ENCODE measurements at regions not wholly inside any gene's neighbourhood (a gene's known extent, or its start where the extent isn't known, plus 50 kb on each side); places are given as distances from the start of the nearest gene placed in this dataset.
"Not testable (repeated sequence)": the region's sequence is repeated elsewhere in the genome, so short reads cannot be mapped to it uniquely, and the experiment has no call there.

DNA sequence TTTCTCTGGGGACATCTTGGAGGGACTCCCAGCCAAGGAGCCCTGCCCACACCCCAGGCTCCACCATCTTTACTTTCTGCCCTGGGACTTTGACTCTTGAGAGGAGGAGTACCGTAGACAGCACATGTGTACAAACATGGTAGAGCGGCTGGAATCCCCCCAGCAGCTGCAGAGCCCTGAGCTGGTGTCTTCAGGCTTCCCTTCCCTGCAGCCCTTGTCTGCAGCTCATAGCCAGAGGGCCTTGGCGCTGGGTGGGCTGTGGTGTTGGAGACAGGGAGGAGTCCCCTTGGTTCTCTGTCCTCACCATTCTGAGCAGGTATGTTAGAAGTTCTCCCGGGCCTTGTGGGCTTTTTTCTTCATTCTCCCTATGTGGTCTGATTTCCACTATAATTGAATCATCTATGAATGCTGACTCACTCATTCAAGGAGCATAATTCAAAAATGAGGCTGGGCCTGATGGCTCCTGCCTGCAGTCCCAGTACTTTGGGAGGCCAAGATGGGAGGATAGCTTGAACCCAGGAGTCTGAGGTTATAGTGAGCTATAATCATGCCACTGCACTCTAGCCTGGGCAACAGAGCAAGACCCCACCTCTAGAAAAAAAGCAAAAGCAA is 97.8 kb upstream of the MEF2A start:
- no peaks in the 10 kb centered on the region for H3K27me3 ChIP-seq
- no peak overlapping the region for H3K27ac ChIP-seq
- no peak overlapping the region for H3K4me3 ChIP-seq
- H3K9me3 ChIP-seq = peaks cover 0 to 19% (median 0%) of the 10 kb centered on the region in 3 donors
- 75% methylated on average over 4 of the region's 4 CpGs; no CpG with 5 or more reads in 1 of the 2 donors for WGBS, 2 donors (ENCODE audit: low coverage in 1 of 2)
- H3K4me1 ChIP-seq = peaks cover 0 to 3% (median 0%) of the 10 kb centered on the region in 3 donors
- no peak for ATAC-seq
- TF ChIP-seq, protein P1, sequence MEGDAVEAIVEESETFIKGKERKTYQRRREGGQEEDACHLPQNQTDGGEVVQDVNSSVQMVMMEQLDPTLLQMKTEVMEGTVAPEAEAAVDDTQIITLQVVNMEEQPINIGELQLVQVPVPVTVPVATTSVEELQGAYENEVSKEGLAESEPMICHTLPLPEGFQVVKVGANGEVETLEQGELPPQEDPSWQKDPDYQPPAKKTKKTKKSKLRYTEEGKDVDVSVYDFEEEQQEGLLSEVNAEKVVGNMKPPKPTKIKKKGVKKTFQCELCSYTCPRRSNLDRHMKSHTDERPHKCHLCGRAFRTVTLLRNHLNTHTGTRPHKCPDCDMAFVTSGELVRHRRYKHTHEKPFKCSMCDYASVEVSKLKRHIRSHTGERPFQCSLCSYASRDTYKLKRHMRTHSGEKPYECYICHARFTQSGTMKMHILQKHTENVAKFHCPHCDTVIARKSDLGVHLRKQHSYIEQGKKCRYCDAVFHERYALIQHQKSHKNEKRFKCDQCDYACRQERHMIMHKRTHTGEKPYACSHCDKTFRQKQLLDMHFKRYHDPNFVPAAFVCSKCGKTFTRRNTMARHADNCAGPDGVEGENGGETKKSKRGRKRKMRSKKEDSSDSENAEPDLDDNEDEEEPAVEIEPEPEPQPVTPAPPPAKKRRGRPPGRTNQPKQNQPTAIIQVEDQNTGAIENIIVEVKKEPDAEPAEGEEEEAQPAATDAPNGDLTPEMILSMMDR (IDR thresholded peaks at IDR 0.05) = no peak
- no peak for TF ChIP-seq POLR2AphosphoS5 (IDR thresholded peaks at IDR 0.05)
- TF ChIP-seq POLR2A (IDR thresholded peaks at IDR 0.05) = no peak
- H3K36me3 ChIP-seq = no peaks in the 10 kb centered on the region

DNA sequence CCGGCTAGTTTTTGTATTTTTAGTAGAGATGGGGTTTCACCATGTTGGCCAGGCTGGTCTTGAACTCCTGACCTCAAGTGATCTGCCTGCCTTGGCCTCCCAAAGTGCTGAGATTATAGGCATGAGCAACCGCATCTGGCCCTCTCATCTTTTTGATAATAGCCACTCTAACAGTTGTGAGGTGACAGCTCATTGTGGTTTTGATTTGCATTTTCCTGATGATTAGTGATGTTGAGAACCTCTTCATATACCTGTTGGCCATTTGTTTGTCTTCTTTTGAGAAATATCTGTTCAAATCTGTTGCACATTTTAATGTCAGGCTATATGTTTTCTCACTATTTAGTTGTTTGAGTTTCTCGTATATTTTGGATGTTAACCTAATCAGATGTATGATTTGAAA is 95.6 kb upstream of the MEF2A start:
- H3K27ac ChIP-seq, H3K9me3 ChIP-seq, ATAC-seq, H3K36me3 ChIP-seq, H3K4me3 ChIP-seq, H3K27me3 ChIP-seq: not testable (repeated sequence)
- H3K4me1 ChIP-seq = peaks cover 0 to 24% (median 5%) of the 10 kb centered on the region in 3 donors
- WGBS, 2 donors (ENCODE audit: low coverage in 1 of 2) = 82 to 100% methylated on average over 2 of the region's 3 CpGs

DNA sequence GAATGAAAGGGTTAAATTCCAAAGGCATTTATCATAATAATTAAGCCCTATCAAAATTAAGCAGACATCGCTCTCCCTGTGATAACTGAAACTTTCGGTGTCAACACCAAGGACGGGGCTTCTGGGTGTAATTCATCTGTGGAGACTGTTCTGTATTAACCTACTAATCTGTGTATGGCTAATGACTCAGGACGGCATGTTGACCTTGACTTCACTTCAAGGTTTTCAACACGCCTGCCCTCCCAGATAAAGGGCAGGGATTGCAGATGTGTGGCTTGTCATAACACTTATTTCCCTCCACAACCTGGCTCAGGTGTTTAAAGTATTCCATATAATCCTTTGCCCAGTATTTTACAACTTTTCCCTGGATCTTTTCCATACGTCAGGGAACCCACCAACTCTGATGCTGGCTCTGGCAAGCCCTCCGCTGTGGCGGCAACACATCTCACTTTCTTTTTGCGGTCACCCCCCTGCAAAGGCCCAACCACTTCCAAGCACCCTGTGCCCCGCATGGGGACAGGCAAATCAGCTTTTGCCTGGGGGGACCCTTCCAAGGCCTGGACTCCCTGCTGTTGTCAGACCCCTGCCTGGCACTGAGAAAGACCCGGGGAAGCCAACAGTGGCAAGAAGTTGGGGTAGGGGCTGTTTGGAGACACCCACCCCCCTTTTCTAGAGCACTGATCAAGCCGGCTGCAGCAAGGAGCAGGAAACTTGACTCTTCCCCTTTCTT is 93.2 kb upstream of the MEF2A start:
- H3K27me3 ChIP-seq = no peaks in the 10 kb centered on the region
- no peak for ATAC-seq
- TF ChIP-seq POLR2A (IDR thresholded peaks at IDR 0.05) (no peak), EP300 (IDR thresholded peaks at IDR 0.05) (no peak), POLR2AphosphoS5 (IDR thresholded peaks at IDR 0.05) (no peak)
- TF ChIP-seq, protein P1 (IDR thresholded peaks at IDR 0.05) = no peak
- WGBS, 2 donors (ENCODE audit: low coverage in 1 of 2) = 70 to 89% methylated on average over 7 to 8 of the region's 12 CpGs
- H3K4me3 ChIP-seq = no peak overlapping the region
- H3K27ac ChIP-seq = no peak overlapping the region
- peaks cover 6 to 47% (median 26%) of the 10 kb centered on the region in 3 donors for H3K4me1 ChIP-seq
- H3K9me3 ChIP-seq = no peaks in the 10 kb centered on the region
- H3K36me3 ChIP-seq = no peaks in the 10 kb centered on the region

DNA sequence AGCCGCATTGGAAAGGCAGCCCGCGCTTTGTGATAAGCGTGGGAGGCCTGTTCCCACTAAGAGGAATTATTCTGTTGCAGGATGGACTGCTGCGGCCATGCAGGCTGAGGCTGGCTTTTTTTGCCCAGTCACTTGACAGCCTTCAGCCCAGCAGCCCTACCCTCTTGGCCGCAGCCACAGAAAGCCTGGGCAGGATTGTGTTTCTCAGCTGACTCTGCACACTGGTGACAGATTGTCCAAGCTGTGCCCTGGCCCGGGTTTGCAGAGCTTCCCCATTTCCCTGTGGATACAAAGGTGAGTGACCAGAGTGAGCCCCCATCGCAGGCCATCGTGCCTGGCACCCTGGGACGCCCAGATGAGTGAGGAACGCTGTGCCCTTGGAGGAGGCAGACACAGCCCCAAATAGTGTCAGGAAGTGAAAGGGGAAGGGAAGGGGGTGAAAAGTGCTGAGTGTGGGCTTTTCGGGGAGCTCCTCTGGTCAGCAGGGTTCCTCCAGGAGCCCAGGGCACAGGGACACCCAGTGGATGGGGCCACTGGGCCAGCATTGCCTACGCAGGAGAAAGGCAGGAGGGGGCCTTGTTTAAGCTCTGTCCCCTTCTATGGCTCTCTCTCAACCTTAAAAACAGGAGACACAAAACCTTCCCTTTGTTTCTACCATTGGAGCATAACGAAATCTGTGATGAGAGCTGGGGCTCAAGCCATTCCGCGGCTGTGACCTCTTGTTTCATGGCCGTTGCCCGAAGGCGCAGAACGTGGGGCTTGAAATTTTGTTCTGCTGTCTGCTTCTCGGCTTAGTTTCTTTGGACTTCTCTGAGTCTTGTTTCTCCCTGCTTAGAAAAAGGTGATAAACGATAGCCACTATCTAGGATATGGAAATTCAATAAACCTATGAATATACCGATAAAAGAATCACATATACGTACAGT is 91.5 kb upstream of the MEF2A start:
- TF ChIP-seq EP300 (IDR thresholded peaks at IDR 0.05) = no peak
- WGBS, 2 donors (ENCODE audit: low coverage in 1 of 2) = 73 to 88% methylated on average over 8 to 15 of the region's 24 CpGs

DNA sequence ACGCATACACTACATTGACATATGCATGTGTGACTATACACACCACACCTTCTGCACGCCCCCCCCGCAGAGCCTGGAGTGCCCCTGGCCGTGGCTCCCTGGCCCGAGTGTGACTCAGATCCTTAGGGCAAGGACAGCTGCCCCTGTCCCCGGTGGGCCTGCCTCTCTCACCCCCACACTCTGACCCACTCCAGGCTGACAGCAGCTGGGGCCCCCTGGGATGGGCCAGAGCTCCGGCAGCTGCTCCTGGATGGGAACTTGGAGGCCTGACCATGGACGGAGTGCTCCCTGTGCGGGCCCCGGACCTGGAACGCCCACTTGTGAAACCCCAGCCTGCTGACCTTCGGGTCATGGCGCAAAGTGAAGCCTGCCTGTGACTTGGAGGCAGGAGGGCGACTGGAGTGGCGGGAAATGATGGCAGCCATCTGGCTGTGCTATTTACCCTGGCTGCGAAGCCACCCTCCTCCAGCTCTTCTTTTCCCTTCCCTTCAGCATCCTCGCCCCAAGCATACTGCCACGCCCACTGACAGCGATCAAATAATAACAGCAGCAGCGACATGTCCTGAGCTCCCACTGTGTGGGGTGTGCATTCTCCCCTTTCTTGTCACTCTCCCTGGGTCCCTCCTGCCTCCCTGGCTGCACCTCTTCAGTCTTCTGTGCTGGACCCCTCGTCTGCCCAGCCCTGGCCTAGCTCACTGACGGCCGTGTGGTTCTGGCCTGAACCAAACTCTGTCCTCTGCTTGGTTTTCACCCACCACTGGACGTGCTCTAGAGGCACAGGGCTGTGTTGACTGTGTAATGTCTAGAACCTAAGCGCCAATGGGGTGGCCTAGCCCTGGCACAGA is 90.7 kb upstream of the MEF2A start:
- peak; percentile 53 for ATAC-seq
- Histone ChIP-seq H3K9me3 (no peaks in the 10 kb centered on the region), H3K4me3 (no peak overlapping the region), H3K27ac (peak overlapping the region in 3 of 4 donors; percentile 78 to 88 (median 85)), H3K4me1 (peaks cover 6 to 54% (median 28%) of the 10 kb centered on the region in 3 donors), H3K36me3 (no peaks in the 10 kb centered on the region), H3K27me3 (no peaks in the 10 kb centered on the region)
- TF ChIP-seq POLR2A (IDR thresholded peaks at IDR 0.05) (no peak), POLR2AphosphoS5 (IDR thresholded peaks at IDR 0.05) (peak; percentile 54), EP300 (IDR thresholded peaks at IDR 0.05) (no peak)
- TF ChIP-seq, protein P1 (IDR thresholded peaks at IDR 0.05) = no peak
- 76 to 100% methylated on average over 1 to 5 of the region's 25 CpGs for WGBS, 2 donors (ENCODE audit: low coverage in 1 of 2)

More for the DNA sequence above, 91.5 kb upstream of the MEF2A start:
- no peaks in the 10 kb centered on the region for H3K9me3 ChIP-seq
- H3K36me3 ChIP-seq = no peaks in the 10 kb centered on the region
- no peaks in the 10 kb centered on the region for H3K27me3 ChIP-seq
- no peak overlapping the region for H3K4me3 ChIP-seq
- no peak for ATAC-seq
- peak overlapping the region in 3 of 4 donors; percentile 60 to 88 (median 85) for H3K27ac ChIP-seq
- H3K4me1 ChIP-seq = peaks cover 6 to 54% (median 28%) of the 10 kb centered on the region in 3 donors

Measured in gastroesophageal sphincter (tissue), 4 donors.